ENCODE measurements at regions not wholly inside any gene's neighbourhood (a gene's known extent, or its start where the extent isn't known, plus 50 kb on each side); places are given as distances from the start of the nearest gene placed in this dataset.

GRCh38 chr3:117979466-117979865 is 1055.2 kb downstream of the IGSF11 start:
- Mint-ChIP-seq H3K27ac (no peak overlapping the region), H3K27me3 (no peaks in the 10 kb centered on the region), H3K9me3 (no peaks in the 10 kb centered on the region), H3K4me3 (no peak overlapping the region), H3K4me1 (ENCODE audit: low read depth) (no peaks in the 10 kb centered on the region), H3K36me3 (ENCODE audit: low read depth) (no peaks in the 10 kb centered on the region)
- no peak for DNase-seq
- no peak overlapping the region for H3K27ac ChIP-seq (ENCODE audit: low read depth in 1 of 2, low read length in 2 of 2)
- H3K27me3 ChIP-seq (ENCODE audit: control insufficient read depth in 1 of 2, insufficient read depth in 2 of 2, low read length in 2 of 2) = no peaks in the 10 kb centered on the region
- H3K4me3 ChIP-seq (ENCODE audit: low read length) = no peak overlapping the region
- TF ChIP-seq, protein P1, sequence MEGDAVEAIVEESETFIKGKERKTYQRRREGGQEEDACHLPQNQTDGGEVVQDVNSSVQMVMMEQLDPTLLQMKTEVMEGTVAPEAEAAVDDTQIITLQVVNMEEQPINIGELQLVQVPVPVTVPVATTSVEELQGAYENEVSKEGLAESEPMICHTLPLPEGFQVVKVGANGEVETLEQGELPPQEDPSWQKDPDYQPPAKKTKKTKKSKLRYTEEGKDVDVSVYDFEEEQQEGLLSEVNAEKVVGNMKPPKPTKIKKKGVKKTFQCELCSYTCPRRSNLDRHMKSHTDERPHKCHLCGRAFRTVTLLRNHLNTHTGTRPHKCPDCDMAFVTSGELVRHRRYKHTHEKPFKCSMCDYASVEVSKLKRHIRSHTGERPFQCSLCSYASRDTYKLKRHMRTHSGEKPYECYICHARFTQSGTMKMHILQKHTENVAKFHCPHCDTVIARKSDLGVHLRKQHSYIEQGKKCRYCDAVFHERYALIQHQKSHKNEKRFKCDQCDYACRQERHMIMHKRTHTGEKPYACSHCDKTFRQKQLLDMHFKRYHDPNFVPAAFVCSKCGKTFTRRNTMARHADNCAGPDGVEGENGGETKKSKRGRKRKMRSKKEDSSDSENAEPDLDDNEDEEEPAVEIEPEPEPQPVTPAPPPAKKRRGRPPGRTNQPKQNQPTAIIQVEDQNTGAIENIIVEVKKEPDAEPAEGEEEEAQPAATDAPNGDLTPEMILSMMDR (IDR thresholded peaks at IDR 0.05) = no peak
- no peaks in the 10 kb centered on the region for H3K9me3 ChIP-seq (ENCODE audit: control insufficient read depth in 1 of 2, insufficient read depth in 1 of 2, low read length in 2 of 2)
- POLR2A ChIA-PET = no interaction called here
- intact Hi-C loops (cut with DNase I, micrococcal nuclease) = no loop called here
- ATAC-seq (ENCODE audit: poor library complexity) = no peak
- H3K36me3 ChIP-seq (ENCODE audit: insufficient read depth, low read length) = no peaks in the 10 kb centered on the region
- CTCF ChIA-PET = no interaction called here
- H3K4me1 ChIP-seq (ENCODE audit: insufficient read depth, low read length) = no peaks in the 10 kb centered on the region

DNA sequence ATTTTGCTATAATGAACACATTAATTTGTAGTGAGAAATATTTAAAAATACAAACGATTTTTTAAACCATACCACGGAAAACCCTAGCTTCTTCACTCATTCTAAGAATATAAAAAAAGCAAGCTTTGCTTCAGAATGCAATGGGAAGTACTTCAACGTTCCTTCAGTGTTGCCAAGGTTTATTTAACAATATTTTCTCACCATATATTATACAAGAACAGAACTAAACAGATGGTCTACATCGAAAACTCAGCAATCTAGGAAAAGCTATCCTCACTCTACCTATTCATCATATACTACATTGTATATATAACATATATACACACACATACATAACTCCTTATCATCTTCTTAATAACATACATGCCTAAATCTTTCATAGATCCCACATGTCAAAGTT is 1047.4 kb downstream of the IGSF11 start:
- POLR2A ChIA-PET = no interaction called here
- no peaks in the 10 kb centered on the region for H3K4me1 Mint-ChIP-seq (ENCODE audit: low read depth)
- H3K27me3 Mint-ChIP-seq = no peaks in the 10 kb centered on the region
- H3K36me3 Mint-ChIP-seq (ENCODE audit: low read depth) = no peaks in the 10 kb centered on the region
- DNase-seq = no peak
- H3K4me3 ChIP-seq (ENCODE audit: low read length) = no peak overlapping the region
- ATAC-seq (ENCODE audit: poor library complexity) = no peak
- no peaks in the 10 kb centered on the region for H3K4me1 ChIP-seq (ENCODE audit: insufficient read depth, low read length)
- H3K4me3 Mint-ChIP-seq = no peak overlapping the region
- intact Hi-C loops (cut with DNase I, micrococcal nuclease) = no loop called here
- no peak overlapping the region for H3K27ac Mint-ChIP-seq
- TF ChIP-seq, protein P1 (IDR thresholded peaks at IDR 0.05) = no peak
- H3K9me3 Mint-ChIP-seq = peaks cover 4% of the 10 kb centered on the region
- H3K36me3 ChIP-seq (ENCODE audit: insufficient read depth, low read length) = no peaks in the 10 kb centered on the region
- no peak overlapping the region for H3K27ac ChIP-seq (ENCODE audit: low read depth in 1 of 2, low read length in 2 of 2)
- H3K9me3 ChIP-seq (ENCODE audit: control insufficient read depth in 1 of 2, insufficient read depth in 1 of 2, low read length in 2 of 2) = no peaks in the 10 kb centered on the region
- CTCF ChIA-PET = no interaction called here
- H3K27me3 ChIP-seq (ENCODE audit: control insufficient read depth in 1 of 2, insufficient read depth in 2 of 2, low read length in 2 of 2) = no peaks in the 10 kb centered on the region

DNA sequence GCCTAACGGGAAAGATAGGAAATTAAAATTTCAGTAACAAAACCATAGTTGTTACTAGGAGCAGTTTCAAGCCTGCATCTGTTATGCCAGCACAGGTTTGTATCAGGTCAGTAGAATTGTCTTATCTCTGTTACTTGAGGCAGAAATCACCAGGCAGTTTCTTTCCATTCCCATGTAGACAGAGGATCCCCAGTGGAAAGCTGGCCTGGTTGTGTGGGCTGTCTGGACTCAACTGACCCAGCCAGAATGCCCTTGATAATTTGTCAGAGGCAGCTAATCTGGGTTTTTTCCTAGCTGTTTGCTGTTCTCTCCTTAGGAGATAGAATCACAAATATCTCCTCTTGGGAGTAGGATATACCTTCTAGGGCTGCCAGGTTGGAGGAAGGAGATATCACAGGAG is 1044.7 kb downstream of the IGSF11 start:
- Histone ChIP-seq H3K36me3 (ENCODE audit: insufficient read depth, low read length) (no peaks in the 10 kb centered on the region), H3K9me3 (ENCODE audit: control insufficient read depth in 1 of 2, insufficient read depth in 1 of 2, low read length in 2 of 2) (no peaks in the 10 kb centered on the region), H3K27ac (ENCODE audit: low read depth in 1 of 2, low read length in 2 of 2) (no peak overlapping the region), H3K4me3 (ENCODE audit: low read length) (no peak overlapping the region), H3K27me3 (ENCODE audit: control insufficient read depth in 1 of 2, insufficient read depth in 2 of 2, low read length in 2 of 2) (no peaks in the 10 kb centered on the region), H3K4me1 (ENCODE audit: insufficient read depth, low read length) (no peaks in the 10 kb centered on the region)
- TF ChIP-seq, protein P1 (IDR thresholded peaks at IDR 0.05) = no peak
- POLR2A ChIA-PET = no interaction called here
- Mint-ChIP-seq H3K9me3 (peaks cover 4% of the 10 kb centered on the region), H3K36me3 (ENCODE audit: low read depth) (no peaks in the 10 kb centered on the region), H3K4me3 (no peak overlapping the region), H3K27me3 (no peaks in the 10 kb centered on the region), H3K27ac (no peak overlapping the region), H3K4me1 (ENCODE audit: low read depth) (no peaks in the 10 kb centered on the region)
- no peak for DNase-seq
- intact Hi-C loops (cut with DNase I, micrococcal nuclease) = no loop called here
- CTCF ChIA-PET = no interaction called here
- ATAC-seq (ENCODE audit: poor library complexity) = no peak

All from CD4-positive, alpha-beta T cell (primary cell).